Prostate gland (tissue), 2 donors: ENCODE measurements at regions not wholly inside any gene's neighbourhood (a gene's known extent, or its start where the extent isn't known, plus 50 kb on each side); places are given as distances from the start of the nearest gene placed in this dataset.

Experiments
- POLR2A ChIP-seq: fragments of 450-650 bp; IDR thresholded peaks from one replicate; pipeline ENCODE4 v1.6.1; 2016; ENCODE audit warnings: antibody characterized with exemption, mild to moderate bottlenecking
- POLR2AphosphoS5 ChIP-seq: sonication (generic); formaldehyde crosslinking; IDR thresholded peaks from one replicate; pipeline ENCODE4 v1.6.1; 2017; ENCODE audit warnings: antibody characterized with exemption
- TF ChIP-seq, protein P1 (sequence below), 4 experiments: fragments of 200-600 bp in 2 of 4; fragments of 450-650 bp in 2 of 4; sonication (generic) in 2 of 4; IDR thresholded peaks; 1 replicate in 3 of 4; 2 replicates in 1 of 4; pipeline ENCODE4 v1.5.1; 2016 to 2019; ENCODE audit warnings: antibody characterized with exemption in 4 of 4, mild to moderate bottlenecking in 2 of 4, moderate library complexity in 2 of 4

DNA sequence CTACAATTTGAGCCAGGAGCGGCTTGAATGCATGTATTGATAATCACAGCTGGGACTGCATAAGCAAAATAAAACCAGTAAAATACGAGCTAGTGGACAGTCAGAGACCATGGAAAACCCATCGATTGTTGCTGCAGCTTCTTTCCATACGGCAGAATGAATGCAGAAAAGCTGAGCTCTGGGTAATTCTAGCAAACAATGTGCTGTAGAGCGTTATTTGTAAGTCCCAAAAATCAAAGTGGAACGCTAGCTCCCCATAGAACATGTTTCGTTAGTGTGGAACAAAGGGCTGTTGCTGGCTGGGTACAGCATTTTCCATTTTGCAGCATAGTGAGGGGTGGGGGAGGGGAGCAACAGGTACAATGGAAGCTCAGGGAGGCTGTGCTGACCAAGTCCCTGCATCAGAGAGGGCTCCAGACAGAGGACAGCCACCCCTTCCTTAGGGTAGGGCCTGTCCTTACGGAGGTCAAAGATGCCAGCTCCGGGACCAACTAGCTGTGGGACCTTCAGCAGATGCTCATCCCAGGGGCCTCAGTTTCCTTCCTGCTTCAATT is 74.1 kb downstream of the BOD1L2 start:
- TF ChIP-seq, protein P1, sequence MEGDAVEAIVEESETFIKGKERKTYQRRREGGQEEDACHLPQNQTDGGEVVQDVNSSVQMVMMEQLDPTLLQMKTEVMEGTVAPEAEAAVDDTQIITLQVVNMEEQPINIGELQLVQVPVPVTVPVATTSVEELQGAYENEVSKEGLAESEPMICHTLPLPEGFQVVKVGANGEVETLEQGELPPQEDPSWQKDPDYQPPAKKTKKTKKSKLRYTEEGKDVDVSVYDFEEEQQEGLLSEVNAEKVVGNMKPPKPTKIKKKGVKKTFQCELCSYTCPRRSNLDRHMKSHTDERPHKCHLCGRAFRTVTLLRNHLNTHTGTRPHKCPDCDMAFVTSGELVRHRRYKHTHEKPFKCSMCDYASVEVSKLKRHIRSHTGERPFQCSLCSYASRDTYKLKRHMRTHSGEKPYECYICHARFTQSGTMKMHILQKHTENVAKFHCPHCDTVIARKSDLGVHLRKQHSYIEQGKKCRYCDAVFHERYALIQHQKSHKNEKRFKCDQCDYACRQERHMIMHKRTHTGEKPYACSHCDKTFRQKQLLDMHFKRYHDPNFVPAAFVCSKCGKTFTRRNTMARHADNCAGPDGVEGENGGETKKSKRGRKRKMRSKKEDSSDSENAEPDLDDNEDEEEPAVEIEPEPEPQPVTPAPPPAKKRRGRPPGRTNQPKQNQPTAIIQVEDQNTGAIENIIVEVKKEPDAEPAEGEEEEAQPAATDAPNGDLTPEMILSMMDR (IDR thresholded peaks at IDR 0.05): no peak
- TF ChIP-seq POLR2A (no peak), POLR2AphosphoS5 (no peak)
